GM19395 (cell line): ENCODE measurements at regions not wholly inside any gene's neighbourhood (a gene's known extent, or its start where the extent isn't known, plus 50 kb on each side); places are given as distances from the start of the nearest gene placed in this dataset.
A peak's percentile ranks its signal among the peaks of the same experiment; 100 is the strongest.

Experiments used
- ATAC-seq: cut with Tn5 transposase; IDR thresholded peaks from one replicate; pipeline ENCODE4 v1.9.1; 2021; ENCODE audit warnings: mild to moderate bottlenecking, moderate library complexity; ENCODE audit not compliant: unreplicated experiment

DNA sequence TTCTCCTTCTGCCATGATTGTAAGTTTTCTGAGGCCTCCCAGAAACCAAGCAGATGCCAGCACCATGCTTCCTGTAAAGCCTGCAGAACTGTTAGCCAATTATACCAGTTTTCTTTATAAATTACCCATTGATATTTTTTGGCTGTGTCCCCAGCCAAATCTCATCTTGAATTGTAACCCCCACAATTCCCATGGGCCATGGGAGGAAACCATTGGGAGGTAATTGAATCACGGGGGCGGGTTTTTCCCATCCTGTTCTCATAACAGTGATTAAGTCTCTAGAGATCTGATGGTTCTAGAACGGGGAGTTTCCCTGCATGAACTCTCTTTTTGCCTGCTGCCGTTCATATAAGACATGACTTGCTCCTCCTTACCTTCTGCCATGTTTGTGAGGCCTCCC, 788.5 kb downstream of the C6orf118 start:
- ATAC-seq = no peak

DNA sequence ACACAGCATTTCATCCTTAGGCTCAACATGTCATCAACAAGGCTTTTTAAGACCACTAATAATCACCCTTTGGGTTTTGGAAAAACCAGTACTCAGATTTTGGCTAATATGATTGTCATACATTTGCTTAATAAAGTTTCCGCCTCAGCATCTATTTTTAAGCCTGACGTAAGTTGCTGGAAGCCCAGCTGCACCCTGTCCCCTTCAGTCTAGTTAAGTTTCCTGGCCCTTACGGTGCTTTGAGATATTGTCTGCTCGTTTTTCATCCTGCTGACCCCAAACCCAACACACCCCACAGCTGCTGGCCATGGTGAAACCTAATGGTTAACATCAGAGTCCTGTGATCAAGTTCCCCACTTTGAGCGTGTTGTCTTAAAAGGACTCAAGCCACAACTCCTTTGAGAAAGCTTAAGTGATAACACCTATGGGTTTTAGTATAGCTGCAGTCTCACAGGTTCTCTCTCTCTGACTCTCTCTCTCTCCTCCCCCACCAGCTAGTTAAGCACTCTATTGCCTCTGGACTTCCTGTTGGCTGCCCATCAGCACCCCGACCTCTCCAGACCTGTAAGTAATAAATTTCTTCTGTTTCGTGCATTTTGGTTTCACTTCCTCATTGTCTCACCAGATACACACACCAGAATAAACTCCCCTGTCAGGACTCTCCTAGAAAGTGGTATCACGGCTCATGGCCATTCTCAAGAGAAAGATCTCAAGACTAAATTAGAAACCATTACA, 802.0 kb downstream of the C6orf118 start:
- peak; percentile 69 for ATAC-seq

- no peak for ATAC-seq
Observed at GRCh38 chr6:164505425-164505824, 804.0 kb downstream of the C6orf118 start.

DNA sequence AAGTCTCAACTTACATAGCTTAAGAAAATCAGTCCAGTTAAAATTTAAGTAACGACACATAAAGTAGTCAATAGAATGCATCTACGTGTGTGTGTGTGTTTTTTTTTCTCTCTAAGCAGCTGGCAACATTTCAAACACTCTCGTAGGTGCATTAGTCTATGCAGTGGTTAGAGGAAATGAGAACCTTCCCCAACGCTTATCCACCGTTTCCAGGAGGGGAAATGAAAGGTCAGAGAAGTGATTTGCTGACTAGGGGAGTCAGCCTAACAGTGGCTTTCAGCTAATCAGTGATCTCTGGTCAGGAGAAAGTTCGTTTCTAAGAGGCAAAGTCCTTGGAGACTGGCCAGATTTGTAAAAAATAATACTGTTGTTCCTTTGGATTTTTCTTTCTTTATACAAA, 806.6 kb downstream of the C6orf118 start:
- ATAC-seq = no peak

GRCh38 chr6:164495882-164496495, 813.4 kb downstream of the C6orf118 start:
- no peak for ATAC-seq

- ATAC-seq = no peak
Observed at GRCh38 chr6:164478426-164478825, 831.0 kb downstream of the C6orf118 start.

DNA sequence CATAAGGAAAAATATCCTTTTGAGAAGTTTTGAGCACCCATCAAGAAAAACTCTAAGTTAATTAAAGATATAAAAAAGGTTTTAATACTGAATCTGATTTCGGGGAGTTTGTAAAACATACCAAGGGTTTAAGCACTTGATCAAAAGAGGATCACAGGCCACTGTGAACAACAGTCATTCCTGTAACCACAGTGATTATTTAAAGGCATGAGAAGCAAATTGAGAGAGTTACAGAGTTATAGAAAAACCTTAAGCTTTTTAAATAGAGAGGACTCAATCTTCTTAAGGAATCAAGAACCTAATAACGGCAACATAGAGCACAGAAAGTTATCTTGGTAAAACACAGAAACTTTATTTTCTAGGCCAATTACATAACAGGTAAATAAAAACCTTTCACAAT, 831.6 kb downstream of the C6orf118 start:
- ATAC-seq = no peak

GRCh38 chr6:164477101-164477500, 832.3 kb downstream of the C6orf118 start:
- no peak for ATAC-seq

DNA sequence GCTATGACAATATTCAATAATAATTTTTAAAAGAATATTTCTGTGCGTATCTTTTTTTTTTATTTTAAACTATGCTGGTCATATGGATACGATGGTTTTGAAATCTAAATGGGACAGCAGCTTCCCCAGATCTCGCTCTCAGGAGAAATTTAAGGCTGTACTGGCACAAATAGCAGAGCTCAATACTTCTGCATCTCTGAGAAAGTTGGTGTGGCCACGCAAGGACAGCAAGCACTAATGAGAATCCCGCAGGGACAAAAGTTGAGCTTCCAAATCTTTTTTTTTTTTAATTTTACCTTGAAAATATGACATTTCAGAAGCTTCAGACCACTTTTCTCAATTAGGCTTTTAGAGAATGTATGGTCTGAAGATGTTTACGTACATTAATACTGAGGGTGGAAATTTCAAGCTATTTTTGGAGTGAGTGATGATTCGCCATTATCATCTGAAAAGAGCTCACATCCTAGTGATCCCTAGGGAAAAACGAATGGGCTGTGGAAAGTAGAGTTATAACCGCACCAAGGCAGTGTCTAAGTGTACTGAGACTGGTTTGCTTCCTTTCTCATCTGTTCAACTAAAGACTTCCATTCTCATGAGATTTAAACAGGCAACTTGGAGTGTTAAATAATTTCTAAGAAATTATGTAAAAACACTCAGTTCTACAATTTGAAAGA, 840.0 kb downstream of the C6orf118 start:
- ATAC-seq = no peak

DNA sequence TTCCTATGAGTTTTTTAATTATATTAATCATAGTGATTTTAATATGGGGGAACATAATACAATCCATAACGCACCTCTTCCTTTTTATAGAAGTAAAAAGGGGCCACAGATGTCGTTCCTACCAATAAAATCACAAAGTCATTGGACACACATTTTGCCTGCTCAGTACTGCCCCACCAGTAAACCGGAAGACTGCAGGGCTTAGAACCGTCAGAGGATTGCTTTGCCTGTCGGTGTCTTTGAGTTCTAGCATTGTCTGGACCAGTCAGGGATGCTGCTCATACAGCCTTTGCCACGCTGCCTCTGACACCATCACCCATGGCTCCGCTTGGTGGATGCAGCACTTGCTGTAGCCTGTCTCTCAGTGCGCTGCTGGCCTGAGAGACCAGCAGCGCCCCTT, 853.6 kb downstream of the C6orf118 start:
- no peak for ATAC-seq

DNA sequence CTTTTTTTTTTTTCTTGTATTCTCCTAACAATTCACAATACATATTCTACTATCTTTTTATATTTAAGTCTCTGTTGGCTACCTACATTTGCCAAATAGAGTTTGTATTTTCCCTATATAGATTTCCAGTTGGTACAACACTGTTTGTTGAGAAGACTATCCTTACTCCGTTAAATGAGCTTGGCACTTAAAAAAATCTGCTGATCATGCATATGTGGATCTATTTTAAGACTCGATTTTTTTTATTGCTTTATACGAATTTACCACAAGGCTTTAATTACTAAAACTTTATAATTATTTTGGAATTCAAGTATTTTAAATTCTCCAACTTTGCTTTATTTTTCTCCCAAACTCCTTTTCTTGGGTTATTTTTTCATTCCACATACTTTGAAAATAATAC, 855.6 kb downstream of the C6orf118 start:
- ATAC-seq = no peak

- no peak for ATAC-seq
Observed at GRCh38 chr6:164442572-164442971, 866.8 kb downstream of the C6orf118 start.

GRCh38 chr6:164439331-164439730, 870.1 kb downstream of the C6orf118 start:
- no peak for ATAC-seq

GRCh38 chr6:164436976-164437375, 872.4 kb downstream of the C6orf118 start:
- ATAC-seq = no peak

DNA sequence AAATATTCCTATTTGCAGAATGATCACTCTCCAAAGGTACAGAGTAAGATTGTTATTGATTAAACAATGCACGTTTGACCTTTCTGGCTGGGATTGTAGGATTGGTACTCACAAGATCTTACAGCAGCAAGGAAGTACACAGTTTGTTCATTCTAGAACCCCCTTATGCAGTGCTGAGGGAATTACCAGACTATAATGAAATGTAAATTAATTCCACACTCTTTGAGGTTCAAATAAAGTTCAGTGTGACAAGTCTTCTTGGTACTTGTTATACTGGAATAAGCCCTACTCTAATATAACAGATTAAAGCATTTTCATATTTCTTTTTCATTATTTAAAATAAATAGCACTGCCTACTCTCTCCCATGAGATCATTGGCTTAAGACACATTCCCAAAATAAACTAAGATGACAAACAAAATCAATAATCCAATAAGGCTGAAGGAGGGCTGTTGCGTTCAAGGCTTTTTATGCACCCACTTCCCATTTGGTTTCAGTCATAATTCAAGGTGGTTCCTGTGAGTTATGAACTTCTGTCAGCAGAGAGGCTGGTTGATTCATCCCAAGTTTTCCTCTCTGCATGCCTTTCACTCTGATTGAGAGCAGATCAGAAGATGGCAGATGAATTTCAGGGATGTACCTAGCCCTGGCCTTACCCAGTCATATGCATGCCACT, 881.5 kb downstream of the C6orf118 start:
- ATAC-seq = no peak

DNA sequence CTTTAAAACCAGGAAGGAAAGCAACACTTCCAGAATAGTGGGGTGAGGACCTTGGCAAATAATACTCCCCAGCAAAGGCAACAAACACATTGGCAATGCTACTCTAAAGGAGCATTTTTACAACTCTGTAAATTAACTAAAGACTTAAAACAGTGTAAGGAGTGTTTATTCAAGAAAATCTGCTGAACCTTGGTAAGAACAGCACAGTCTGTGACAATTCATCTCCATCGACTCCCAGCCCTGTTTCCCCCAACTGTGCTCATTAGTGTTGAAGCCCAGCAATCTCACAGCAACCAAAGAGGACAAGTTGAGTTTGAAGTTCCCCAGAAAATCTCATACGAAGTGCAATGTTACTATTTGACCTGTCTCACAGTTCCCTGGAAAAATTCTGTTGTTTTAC, 884.9 kb downstream of the C6orf118 start:
- ATAC-seq = no peak

GRCh38 chr6:164419099-164419498, 890.3 kb downstream of the C6orf118 start:
- no peak for ATAC-seq

GRCh38 chr6:164418262-164418588, 891.2 kb downstream of the C6orf118 start:
- no peak for ATAC-seq

DNA sequence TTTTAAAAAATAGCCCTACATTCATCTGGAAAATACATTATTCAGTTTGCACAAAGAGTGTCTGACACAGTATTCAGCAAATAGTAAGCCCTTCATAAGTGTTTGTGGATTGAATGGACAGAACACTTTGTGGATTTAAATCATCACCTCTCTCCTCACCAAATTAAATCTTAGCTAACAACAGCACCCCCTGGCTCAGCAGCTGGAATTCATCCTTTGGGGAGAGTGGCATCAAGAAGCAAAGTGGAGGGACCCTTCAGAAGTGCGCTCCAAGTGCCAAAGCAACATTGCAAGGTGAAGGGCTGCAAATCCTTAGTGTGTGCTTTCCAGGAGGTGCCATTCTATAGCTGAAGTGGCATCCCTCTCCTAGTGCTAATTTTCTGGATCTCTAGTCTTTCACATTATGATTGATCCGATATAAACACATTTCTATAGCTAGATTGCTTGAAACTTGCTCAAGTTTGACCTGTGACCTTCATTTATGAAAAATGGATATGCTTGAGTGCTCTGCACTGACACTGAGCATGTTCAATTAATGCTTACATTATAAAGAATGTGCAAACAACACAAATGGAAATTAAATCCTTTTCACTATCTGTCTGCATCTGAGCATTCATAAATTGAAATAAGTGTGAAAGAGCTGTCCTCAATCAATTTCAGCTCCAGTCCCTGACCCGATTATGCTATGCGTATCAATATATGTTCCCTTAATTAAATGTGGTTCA, 891.7 kb downstream of the C6orf118 start:
- no peak for ATAC-seq

GRCh38 chr6:164415832-164416563, 893.4 kb downstream of the C6orf118 start:
- ATAC-seq = no peak
